ENCODE measurements at regions not wholly inside any gene's neighbourhood (a gene's known extent, or its start where the extent isn't known, plus 50 kb on each side); places are given as distances from the start of the nearest gene placed in this dataset.

- no peaks in the 10 kb centered on the region for H3K27me3 ChIP-seq (replicated peaks; ENCODE audit: insufficient read depth)
- H3K27ac ChIP-seq, result no peak overlapping the region
- H3K4me1 ChIP-seq (ENCODE audit: insufficient read depth), result 0 out of 2 replicates have a peak, but pooled peaks cover 6% of the 10 kb centered on the region
- WGBS, 2 experiments (ENCODE audit: low coverage in 1 of 2, low lambda C conversion rate in 2 of 2, missing lambda C conversion rate in 2 of 2), result 60 to 61% methylated on average over 5 of the region's 5 CpGs
- no peak overlapping the region for H3K9ac ChIP-seq
- no peaks in the 10 kb centered on the region for H3K79me2 ChIP-seq (ENCODE audit: insufficient read depth)
- no peaks in the 10 kb centered on the region for H3K9me3 ChIP-seq (ENCODE audit: low read depth)
- H3F3A ChIP-seq (ENCODE audit: insufficient read depth), result 0 out of 2 replicates have a peak, but pooled peaks cover 5% of the 10 kb centered on the region
- TF ChIP-seq EZH2 (IDR thresholded peaks at IDR 0.05; ENCODE audit: insufficient read depth, poor library complexity, severe bottlenecking), result no peak
- TF ChIP-seq EZH2phosphoT487 (IDR thresholded peaks at IDR 0.05; ENCODE audit: insufficient read depth, low read depth), result no peak
- no peaks in the 10 kb centered on the region for H3K9me2 ChIP-seq (ENCODE audit: insufficient read depth)
- H3K4me2 ChIP-seq (ENCODE audit: unreplicated experiment), result no peak overlapping the region
- H2AFZ ChIP-seq, result no peak overlapping the region
- no peaks in the 10 kb centered on the region for H4K20me1 ChIP-seq (ENCODE audit: insufficient read depth)
- in situ Hi-C loops (cut with MboI), result no loop called here
- no peak for DNase-seq
- H3K4me3 ChIP-seq, result no peak overlapping the region
- no peaks in the 10 kb centered on the region for H3K36me3 ChIP-seq (ENCODE audit: low read depth)
Measured at GRCh38 chr9:26157411-26157810, 479.2 kb upstream of the TUSC1 start.

- Histone ChIP-seq H4K20me1 (ENCODE audit: insufficient read depth) (no peaks in the 10 kb centered on the region), H3K4me3 (no peak overlapping the region), H3K27ac (no peak overlapping the region), H3K4me1 (ENCODE audit: insufficient read depth) (0 out of 2 replicates have a peak, but pooled peaks cover 3% of the 10 kb centered on the region), H3K9me2 (ENCODE audit: insufficient read depth) (no peaks in the 10 kb centered on the region; the same call in 1 of the 2 replicates), H3K4me2 (ENCODE audit: unreplicated experiment) (no peak overlapping the region), H3K9me3 (ENCODE audit: low read depth) (no peaks in the 10 kb centered on the region), H2AFZ (no peak overlapping the region), H3K79me2 (ENCODE audit: insufficient read depth) (no peaks in the 10 kb centered on the region), H3K27me3 (replicated peaks; ENCODE audit: insufficient read depth) (no peaks in the 10 kb centered on the region), H3K9ac (no peak overlapping the region), H3K36me3 (ENCODE audit: low read depth) (no peaks in the 10 kb centered on the region), H3F3A (ENCODE audit: insufficient read depth) (no peaks in the 10 kb centered on the region)
- 62 to 83% methylated on average over 2 of the region's 2 CpGs for WGBS, 2 experiments (ENCODE audit: low coverage in 1 of 2, low lambda C conversion rate in 2 of 2, missing lambda C conversion rate in 2 of 2)
- in situ Hi-C loops (cut with MboI), result no loop called here
- no peak for TF ChIP-seq EZH2 (IDR thresholded peaks at IDR 0.05; ENCODE audit: insufficient read depth, poor library complexity, severe bottlenecking)
- no peak for TF ChIP-seq EZH2phosphoT487 (IDR thresholded peaks at IDR 0.05; ENCODE audit: insufficient read depth, low read depth)
- no peak for DNase-seq
Measured at GRCh38 chr9:26152350-26152749, 474.1 kb upstream of the TUSC1 start.

- Histone ChIP-seq H3K4me3 (no peak overlapping the region), H3K9ac (no peak overlapping the region), H4K20me1 (ENCODE audit: insufficient read depth) (no peaks in the 10 kb centered on the region), H3F3A (ENCODE audit: insufficient read depth) (no peaks in the 10 kb centered on the region), H2AFZ (no peak overlapping the region), H3K4me1 (ENCODE audit: insufficient read depth) (0 out of 2 replicates have a peak, but pooled peaks cover 3% of the 10 kb centered on the region), H3K27ac (no peak overlapping the region), H3K36me3 (ENCODE audit: low read depth) (no peaks in the 10 kb centered on the region), H3K9me3 (ENCODE audit: low read depth) (no peaks in the 10 kb centered on the region), H3K9me2 (ENCODE audit: insufficient read depth) (no peaks in the 10 kb centered on the region; the same call in 1 of the 2 replicates), H3K27me3 (replicated peaks; ENCODE audit: insufficient read depth) (no peaks in the 10 kb centered on the region), H3K4me2 (ENCODE audit: unreplicated experiment) (no peak overlapping the region), H3K79me2 (ENCODE audit: insufficient read depth) (no peaks in the 10 kb centered on the region)
- WGBS, 2 experiments (ENCODE audit: low coverage in 1 of 2, low lambda C conversion rate in 2 of 2, missing lambda C conversion rate in 2 of 2), result 53 to 62% methylated on average over 2 of the region's 2 CpGs
- no peak for DNase-seq
- in situ Hi-C loops (cut with MboI), result no loop called here
- TF ChIP-seq EZH2 (IDR thresholded peaks at IDR 0.05; ENCODE audit: insufficient read depth, poor library complexity, severe bottlenecking) (no peak), EZH2phosphoT487 (IDR thresholded peaks at IDR 0.05; ENCODE audit: insufficient read depth, low read depth) (no peak)
Measured at GRCh38 chr9:26148128-26148527, 469.9 kb upstream of the TUSC1 start.

- no peaks in the 10 kb centered on the region for H3K27me3 ChIP-seq (replicated peaks; ENCODE audit: insufficient read depth)
- DNase-seq, result no peak
- TF ChIP-seq EZH2 (IDR thresholded peaks at IDR 0.05; ENCODE audit: insufficient read depth, poor library complexity, severe bottlenecking) (no peak), EZH2phosphoT487 (IDR thresholded peaks at IDR 0.05; ENCODE audit: insufficient read depth, low read depth) (no peak)
- H3F3A ChIP-seq (ENCODE audit: insufficient read depth), result no peaks in the 10 kb centered on the region
- H3K9me2 ChIP-seq (ENCODE audit: insufficient read depth), result no peaks in the 10 kb centered on the region; the same call in 1 of the 2 replicates
- WGBS, 2 experiments (ENCODE audit: low coverage in 1 of 2, low lambda C conversion rate in 2 of 2, missing lambda C conversion rate in 2 of 2), result 91 to 93% methylated on average over 10 of the region's 10 CpGs
- H3K4me2 ChIP-seq (ENCODE audit: unreplicated experiment), result no peak overlapping the region
- H3K9me3 ChIP-seq (ENCODE audit: low read depth), result no peaks in the 10 kb centered on the region
- H4K20me1 ChIP-seq (ENCODE audit: insufficient read depth), result no peaks in the 10 kb centered on the region
- H2AFZ ChIP-seq, result no peak overlapping the region
- no peak overlapping the region for H3K9ac ChIP-seq
- in situ Hi-C loops (cut with MboI), result no loop called here
- no peak overlapping the region for H3K27ac ChIP-seq
- H3K79me2 ChIP-seq (ENCODE audit: insufficient read depth), result no peaks in the 10 kb centered on the region
- no peak overlapping the region for H3K4me3 ChIP-seq
- H3K4me1 ChIP-seq (ENCODE audit: insufficient read depth), result 0 out of 2 replicates have a peak, but pooled peaks cover 3% of the 10 kb centered on the region
- no peaks in the 10 kb centered on the region for H3K36me3 ChIP-seq (ENCODE audit: low read depth)
Measured at GRCh38 chr9:26145938-26146337, 467.7 kb upstream of the TUSC1 start.

- TF ChIP-seq EZH2 (IDR thresholded peaks at IDR 0.05; ENCODE audit: insufficient read depth, poor library complexity, severe bottlenecking), result no peak
- no peak for TF ChIP-seq EZH2phosphoT487 (IDR thresholded peaks at IDR 0.05; ENCODE audit: insufficient read depth, low read depth)
- in situ Hi-C loops (cut with MboI), result no loop called here
- WGBS, 2 experiments (ENCODE audit: low coverage in 1 of 2, low lambda C conversion rate in 2 of 2, missing lambda C conversion rate in 2 of 2), result 69 to 75% methylated on average over 6 of the region's 6 CpGs
Measured at GRCh38 chr9:26142631-26143030, 464.4 kb upstream of the TUSC1 start.

More at GRCh38 chr9:26142631-26143030, 464.4 kb upstream of the TUSC1 start:
- no peaks in the 10 kb centered on the region for H3K79me2 ChIP-seq (ENCODE audit: insufficient read depth)
- H3K4me1 ChIP-seq (ENCODE audit: insufficient read depth), result no peaks in the 10 kb centered on the region
- DNase-seq, result no peak
- no peak overlapping the region for H3K9ac ChIP-seq
- no peak overlapping the region for H3K4me3 ChIP-seq
- no peaks in the 10 kb centered on the region for H3K36me3 ChIP-seq (ENCODE audit: low read depth)
- no peaks in the 10 kb centered on the region for H4K20me1 ChIP-seq (ENCODE audit: insufficient read depth)
- H3K9me2 ChIP-seq (ENCODE audit: insufficient read depth), result no peaks in the 10 kb centered on the region
- H2AFZ ChIP-seq, result no peak overlapping the region
- no peaks in the 10 kb centered on the region for H3F3A ChIP-seq (ENCODE audit: insufficient read depth)
- no peak overlapping the region for H3K27ac ChIP-seq
- no peaks in the 10 kb centered on the region for H3K9me3 ChIP-seq (ENCODE audit: low read depth)
- no peak overlapping the region for H3K4me2 ChIP-seq (ENCODE audit: unreplicated experiment)
- no peaks in the 10 kb centered on the region for H3K27me3 ChIP-seq (replicated peaks; ENCODE audit: insufficient read depth)
